Cardiac fibroblast (primary cell): ENCODE measurements at regions not wholly inside any gene's neighbourhood (a gene's known extent, or its start where the extent isn't known, plus 50 kb on each side); places are given as distances from the start of the nearest gene placed in this dataset.

Experiments used
- DNase-seq, 2 donors: peaks; one replicate each; pipeline versions ENCODE4 v3.0.0 to v3.0.0-alpha.2; 2010; ENCODE audit warnings: low read depth in 2 of 2
- H3K4me3 ChIP-seq, 2 donors: replicated peaks in 1 of 2; 1 replicate in 1 of 2; 2 replicates in 1 of 2; pipeline ENCODE4 v1.5.1; 2011; ENCODE audit warnings: low read depth in 2 of 2, low read length in 2 of 2, mild to moderate bottlenecking in 2 of 2, moderate library complexity in 1 of 2
- TF ChIP-seq, protein P1 (sequence below): IDR thresholded peaks from one replicate; pipeline ENCODE4 v1.5.1; 2011; ENCODE audit warnings: low read depth, mild to moderate bottlenecking, low read length, inconsistent platforms

GRCh38 chr13:47572375-47572774 lies 428.7 kb downstream of the SUCLA2 start:
- H3K4me3 ChIP-seq = no peak overlapping the region
- DNase-seq = no peak
- TF ChIP-seq, protein P1, sequence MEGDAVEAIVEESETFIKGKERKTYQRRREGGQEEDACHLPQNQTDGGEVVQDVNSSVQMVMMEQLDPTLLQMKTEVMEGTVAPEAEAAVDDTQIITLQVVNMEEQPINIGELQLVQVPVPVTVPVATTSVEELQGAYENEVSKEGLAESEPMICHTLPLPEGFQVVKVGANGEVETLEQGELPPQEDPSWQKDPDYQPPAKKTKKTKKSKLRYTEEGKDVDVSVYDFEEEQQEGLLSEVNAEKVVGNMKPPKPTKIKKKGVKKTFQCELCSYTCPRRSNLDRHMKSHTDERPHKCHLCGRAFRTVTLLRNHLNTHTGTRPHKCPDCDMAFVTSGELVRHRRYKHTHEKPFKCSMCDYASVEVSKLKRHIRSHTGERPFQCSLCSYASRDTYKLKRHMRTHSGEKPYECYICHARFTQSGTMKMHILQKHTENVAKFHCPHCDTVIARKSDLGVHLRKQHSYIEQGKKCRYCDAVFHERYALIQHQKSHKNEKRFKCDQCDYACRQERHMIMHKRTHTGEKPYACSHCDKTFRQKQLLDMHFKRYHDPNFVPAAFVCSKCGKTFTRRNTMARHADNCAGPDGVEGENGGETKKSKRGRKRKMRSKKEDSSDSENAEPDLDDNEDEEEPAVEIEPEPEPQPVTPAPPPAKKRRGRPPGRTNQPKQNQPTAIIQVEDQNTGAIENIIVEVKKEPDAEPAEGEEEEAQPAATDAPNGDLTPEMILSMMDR = no peak

DNA sequence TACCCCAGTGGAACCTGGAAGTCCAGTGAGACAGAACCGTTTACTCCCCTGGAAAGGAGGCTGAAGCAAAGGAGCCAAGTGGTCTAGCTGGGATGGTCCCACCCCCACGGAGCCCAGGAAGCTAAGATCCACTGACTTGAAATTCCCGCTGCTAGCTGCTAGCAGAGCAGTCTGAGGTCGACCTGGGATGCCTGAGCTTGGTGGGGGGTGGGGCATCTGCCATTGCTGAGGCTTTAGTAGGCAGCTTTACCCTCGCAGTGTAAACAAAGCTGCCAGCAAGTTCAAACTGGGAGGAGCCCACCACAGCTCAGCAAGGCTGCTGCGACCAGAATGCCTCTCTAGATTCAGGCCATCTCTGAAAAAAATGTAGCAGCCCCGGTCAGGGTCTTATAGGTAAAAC lies 437.0 kb downstream of the SUCLA2 start:
- H3K4me3 ChIP-seq = no peak overlapping the region
- TF ChIP-seq, protein P1 = no peak
- DNase-seq = no peak

DNA sequence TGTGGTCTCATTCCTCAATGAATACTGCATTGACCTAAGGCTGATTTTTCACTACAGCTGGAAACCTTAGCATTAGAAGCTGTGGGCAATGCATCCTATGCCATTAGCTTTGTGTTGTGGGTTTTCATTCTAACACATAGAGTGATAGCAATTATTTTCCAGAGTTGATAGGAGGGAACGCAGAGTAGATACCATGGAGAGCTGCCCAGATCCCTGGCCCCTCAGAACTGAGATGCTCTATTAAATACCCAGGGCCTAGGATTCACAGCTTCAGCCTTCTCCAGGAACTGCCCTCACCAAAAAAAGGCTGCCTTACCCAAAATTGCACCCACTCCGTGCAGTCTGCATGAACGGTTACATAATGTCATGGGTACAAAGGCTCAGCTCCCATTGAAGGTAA lies 444.4 kb downstream of the SUCLA2 start:
- DNase-seq = no peak
- no peak overlapping the region for H3K4me3 ChIP-seq
- TF ChIP-seq, protein P1 = no peak

DNA sequence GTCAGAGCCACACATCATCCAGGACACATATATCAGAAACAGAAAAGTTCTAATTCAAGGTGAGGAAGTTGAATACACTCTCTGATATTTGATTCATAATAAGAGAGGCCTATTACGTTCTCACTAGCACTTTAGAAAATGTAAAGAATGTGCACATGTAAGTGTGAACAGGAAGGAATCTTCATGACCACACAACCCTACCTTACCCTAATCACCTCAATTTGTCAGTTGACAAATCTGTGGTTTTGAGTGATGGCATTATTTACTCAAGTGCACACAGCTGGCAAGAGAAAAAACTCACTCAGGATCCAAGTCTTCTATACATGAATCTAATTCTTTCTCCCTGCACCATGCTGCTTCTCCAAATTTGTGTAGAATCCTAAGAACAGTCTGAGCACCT lies 445.8 kb downstream of the SUCLA2 start:
- H3K4me3 ChIP-seq = no peak overlapping the region
- DNase-seq = no peak
- TF ChIP-seq, protein P1 = no peak

DNA sequence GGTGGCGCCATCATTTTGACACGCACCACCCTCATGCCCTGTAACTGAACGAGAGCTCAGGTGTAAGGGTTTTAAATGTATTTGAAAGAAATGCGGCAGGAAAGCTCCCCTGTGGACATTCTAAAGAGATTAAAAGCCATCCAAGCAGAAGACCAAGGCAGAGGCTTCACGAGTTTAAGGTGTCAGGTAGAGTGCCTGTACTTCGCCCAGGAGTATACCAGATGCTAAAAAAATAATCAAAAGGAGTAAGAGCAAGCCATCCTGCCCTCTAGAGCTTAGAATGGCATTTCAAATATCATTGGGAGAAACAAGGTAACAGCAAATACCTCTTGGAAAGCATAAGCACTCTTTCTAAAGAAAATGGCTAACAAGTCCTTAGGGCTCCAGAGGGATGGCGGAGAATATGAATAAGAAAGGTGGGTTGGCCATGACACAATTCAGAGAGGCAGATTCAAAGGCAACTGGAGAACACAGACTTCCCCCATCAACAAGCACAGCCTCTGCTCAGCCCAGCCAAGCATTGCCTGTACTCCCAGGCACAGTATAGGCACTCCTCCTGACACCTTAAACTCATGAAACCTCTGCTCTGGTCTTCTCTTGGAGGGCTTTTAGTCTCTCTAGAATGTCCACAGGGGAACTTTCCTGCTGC lies 447.6 kb downstream of the SUCLA2 start:
- no peak overlapping the region for H3K4me3 ChIP-seq
- TF ChIP-seq, protein P1 = no peak
- no peak for DNase-seq

DNA sequence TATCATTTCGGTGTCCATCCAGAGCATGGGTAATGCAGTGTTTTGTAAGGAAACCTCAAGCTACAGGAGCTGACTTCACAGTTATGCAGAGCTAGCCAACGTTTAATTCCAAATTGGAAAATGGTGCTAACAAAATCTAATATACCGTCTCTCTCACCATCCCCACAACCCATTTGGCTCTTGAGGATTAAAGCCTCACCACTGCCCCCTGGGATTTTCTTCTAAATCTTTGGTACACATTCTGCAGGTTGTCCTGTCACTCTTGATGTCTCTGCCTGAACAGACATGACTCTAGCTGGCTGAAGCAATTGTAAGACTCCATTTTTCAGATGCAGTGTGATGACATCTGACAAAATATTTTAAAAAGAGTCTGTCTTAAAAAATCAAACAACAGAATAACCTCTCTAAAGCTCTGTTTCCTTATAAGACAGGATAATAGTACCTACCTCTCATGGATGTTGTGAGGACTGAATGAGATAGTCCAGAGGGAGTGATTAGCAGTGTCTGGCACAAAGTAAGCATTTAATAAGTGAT lies 451.8 kb downstream of the SUCLA2 start:
- DNase-seq = no peak
- H3K4me3 ChIP-seq = no peak overlapping the region
- TF ChIP-seq, protein P1 = no peak

- H3K4me3 ChIP-seq = no peak overlapping the region
- TF ChIP-seq, protein P1 = no peak
- no peak for DNase-seq
Observed at GRCh38 chr13:47548294-47548840, 452.7 kb downstream of the SUCLA2 start.
